Activated naive CD8-positive, alpha-beta T cell treated with anti-CD3 and anti-CD28 coated beads, Interleukin-2, amount 50 U/mL, for 24 hours (primary cell): ENCODE measurements at regions not wholly inside any gene's neighbourhood (a gene's known extent, or its start where the extent isn't known, plus 50 kb on each side); places are given as distances from the start of the nearest gene placed in this dataset.

Source experiments
- ATAC-seq: fragments of 150-1000 bp; cut with Tn5 transposase; one replicate; pipeline ENCODE4 v1.10.0; 2021
- DNase-seq: peaks from one replicate; pipeline ENCODE4 v3.0.0; 2021
- H3K27ac Mint-ChIP-seq: one replicate; pipeline ENCODE4 v1.8.0; 2021; ENCODE audit warnings: mild to moderate bottlenecking, mixed read lengths
- H3K27me3 Mint-ChIP-seq: one replicate; pipeline ENCODE4 v1.8.0; 2021; ENCODE audit warnings: mixed read lengths
- H3K36me3 Mint-ChIP-seq: one replicate; pipeline ENCODE4 v1.8.0; 2021; ENCODE audit warnings: low read depth, mixed read lengths
- H3K4me1 Mint-ChIP-seq: one replicate; pipeline ENCODE4 v1.8.0; 2021; ENCODE audit warnings: mixed read lengths
- H3K4me3 Mint-ChIP-seq: one replicate; pipeline ENCODE4 v1.8.0; 2021; ENCODE audit warnings: mild to moderate bottlenecking, moderate library complexity, mixed read lengths
- H3K9me3 Mint-ChIP-seq: one replicate; pipeline ENCODE4 v1.8.0; 2021; ENCODE audit warnings: mixed read lengths

DNA sequence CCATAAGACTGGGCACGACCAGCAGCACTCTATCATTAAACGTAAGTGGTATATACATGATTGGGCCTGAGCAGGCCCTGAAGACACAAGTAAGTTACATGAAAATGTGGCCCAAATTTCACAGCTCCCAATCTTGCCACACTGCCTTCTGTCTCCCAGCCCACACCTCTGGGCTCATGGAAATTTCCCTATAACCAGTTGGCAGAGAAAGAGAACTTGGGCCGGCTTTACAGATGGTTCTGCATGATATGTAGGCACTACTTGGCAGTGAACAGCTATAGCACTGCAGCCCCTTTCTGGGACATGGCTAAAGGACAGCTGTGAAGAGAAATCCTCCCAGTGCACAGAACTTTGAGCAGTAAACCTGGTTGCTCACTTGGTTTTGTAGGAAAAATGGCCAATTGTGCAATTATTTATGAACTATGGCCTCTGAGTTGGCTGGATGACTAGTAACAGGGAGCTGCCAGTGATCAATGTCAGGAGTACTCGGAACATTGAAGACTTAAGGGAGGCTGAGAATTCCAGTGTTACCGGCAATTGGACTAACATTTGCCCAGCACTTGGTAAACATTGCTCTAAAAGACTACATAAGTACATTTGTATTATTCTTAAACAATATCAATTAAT, 1006.6 kb upstream of the LRRN3 start:
- Mint-ChIP-seq H3K4me1 (no peaks in the 10 kb centered on the region), H3K36me3 (no peaks in the 10 kb centered on the region)

DNA sequence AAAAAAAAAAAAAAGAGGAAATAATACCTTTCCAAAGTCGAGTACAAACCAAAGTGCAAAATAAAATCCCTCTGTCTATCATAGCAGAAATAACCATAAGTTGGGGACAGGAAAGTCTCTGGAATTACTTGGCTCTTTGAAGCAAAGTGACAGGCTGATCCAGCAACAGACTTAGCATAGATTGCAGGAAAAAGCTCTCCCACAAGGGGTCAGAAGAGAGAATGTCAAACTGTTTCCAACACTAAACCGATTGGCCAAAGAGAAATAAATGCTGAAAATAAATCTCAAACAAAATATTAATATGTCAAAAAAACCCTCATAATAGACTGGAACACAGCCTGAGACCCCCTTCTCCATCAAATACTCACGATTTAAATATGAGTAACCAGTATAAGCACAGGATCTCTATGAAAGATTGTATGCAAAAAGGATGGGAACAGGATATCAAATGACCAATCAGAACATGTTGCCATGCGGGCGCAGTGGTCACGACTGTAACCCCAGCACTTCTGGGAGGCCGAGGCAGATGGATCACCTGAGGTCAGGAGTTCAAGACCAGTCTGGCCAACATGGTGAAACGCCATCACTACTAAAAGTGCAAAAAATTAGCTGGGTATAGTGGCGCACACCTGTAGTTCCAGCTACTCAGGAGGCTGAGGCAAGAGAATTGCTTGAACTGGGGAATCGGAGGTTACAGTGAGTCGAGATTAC, 1000.7 kb upstream of the LRRN3 start:
- DNase-seq (no peak), ATAC-seq (no peak)
- Mint-ChIP-seq H3K4me3 (no peak overlapping the region), H3K36me3 (no peaks in the 10 kb centered on the region), H3K27ac (no peak overlapping the region), H3K27me3 (no peaks in the 10 kb centered on the region), H3K9me3 (no peaks in the 10 kb centered on the region), H3K4me1 (no peaks in the 10 kb centered on the region)

More for the DNA sequence above, 1006.6 kb upstream of the LRRN3 start:
- H3K9me3 Mint-ChIP-seq: no peaks in the 10 kb centered on the region
- no peak for DNase-seq
- H3K27ac Mint-ChIP-seq: no peak overlapping the region
- H3K27me3 Mint-ChIP-seq: no peaks in the 10 kb centered on the region
- no peak for ATAC-seq
- H3K4me3 Mint-ChIP-seq: no peak overlapping the region

DNA sequence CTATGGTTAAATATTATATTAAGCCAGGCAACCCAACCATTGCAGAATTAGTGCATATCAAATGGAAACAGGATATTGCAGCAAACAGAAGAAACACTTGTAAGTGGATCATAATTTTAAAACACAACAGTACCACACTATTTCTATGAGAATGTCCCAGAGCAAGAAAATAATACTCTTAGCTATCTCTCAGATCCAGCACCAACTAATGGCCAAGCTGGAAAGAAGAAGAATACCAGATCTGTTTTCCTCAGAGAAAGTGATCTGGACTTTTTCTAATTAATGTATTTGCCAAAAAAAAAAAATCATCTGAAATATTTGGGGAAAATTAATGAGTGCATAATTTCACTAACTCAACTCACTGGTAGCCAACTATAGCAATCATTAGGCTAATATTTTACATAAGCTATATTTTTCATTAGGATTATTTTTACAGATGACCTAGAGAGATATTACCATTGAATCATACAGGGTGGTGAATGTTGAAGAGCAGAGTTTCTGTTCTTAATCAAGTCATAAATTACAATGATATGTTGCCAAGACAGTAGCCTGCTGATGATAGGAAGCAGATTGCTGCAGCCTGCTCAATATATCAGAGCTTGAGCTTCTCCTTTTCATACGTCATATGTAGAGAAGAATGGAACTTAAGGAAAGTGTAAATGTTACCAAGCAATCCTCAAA, 995.4 kb upstream of the LRRN3 start:
- peaks cover 5% of the 10 kb centered on the region for H3K9me3 Mint-ChIP-seq
- ATAC-seq (no peak), DNase-seq (no peak)
- no peak overlapping the region for H3K27ac Mint-ChIP-seq
- no peaks in the 10 kb centered on the region for H3K4me1 Mint-ChIP-seq
- H3K4me3 Mint-ChIP-seq: no peak overlapping the region
- no peaks in the 10 kb centered on the region for H3K36me3 Mint-ChIP-seq
- H3K27me3 Mint-ChIP-seq: no peaks in the 10 kb centered on the region

DNA sequence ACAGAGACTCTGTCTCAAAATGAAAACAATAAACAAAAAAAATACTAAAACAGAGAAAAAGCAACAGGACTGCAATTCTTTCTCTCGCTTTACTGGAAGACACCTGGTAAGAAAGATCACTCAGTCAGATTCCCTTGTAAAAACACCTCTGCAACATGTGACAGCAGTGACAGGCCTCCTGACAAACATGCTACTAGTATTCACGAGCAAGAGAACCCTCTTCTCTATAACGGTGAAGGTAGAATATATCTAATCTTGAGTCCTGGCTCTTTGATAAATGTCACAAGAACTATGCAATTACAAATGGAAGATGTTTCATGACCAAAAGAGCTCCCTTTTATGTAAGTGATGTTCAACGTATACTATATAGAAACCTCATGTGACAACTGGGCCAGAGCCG, 986.7 kb upstream of the LRRN3 start:
- Mint-ChIP-seq H3K36me3 (no peaks in the 10 kb centered on the region), H3K4me1 (no peaks in the 10 kb centered on the region), H3K9me3 (peaks cover under 1% of the 10 kb centered on the region), H3K27ac (no peak overlapping the region), H3K4me3 (no peak overlapping the region), H3K27me3 (no peaks in the 10 kb centered on the region)
- no peak for DNase-seq
- ATAC-seq: no peak

DNA sequence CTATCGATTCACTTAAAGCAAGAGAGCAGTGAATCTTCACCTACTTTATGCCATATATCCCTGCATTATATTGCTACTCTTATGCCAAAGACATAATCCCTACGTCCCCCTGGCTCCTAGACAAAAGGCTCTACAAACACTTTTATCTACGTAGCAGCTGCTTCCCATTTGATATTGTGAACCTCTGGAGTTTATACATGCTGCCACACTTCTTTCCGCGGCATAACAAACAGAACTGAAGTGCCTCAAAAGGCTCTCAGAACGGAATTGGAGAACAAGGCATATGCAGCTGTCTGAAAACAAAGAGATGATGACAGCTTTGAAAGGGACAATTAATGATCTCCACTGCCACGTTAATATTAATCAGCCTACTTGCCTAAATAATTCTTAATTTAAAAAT, 985.6 kb upstream of the LRRN3 start:
- Mint-ChIP-seq H3K4me1 (no peaks in the 10 kb centered on the region), H3K36me3 (no peaks in the 10 kb centered on the region), H3K4me3 (no peak overlapping the region)

DNA sequence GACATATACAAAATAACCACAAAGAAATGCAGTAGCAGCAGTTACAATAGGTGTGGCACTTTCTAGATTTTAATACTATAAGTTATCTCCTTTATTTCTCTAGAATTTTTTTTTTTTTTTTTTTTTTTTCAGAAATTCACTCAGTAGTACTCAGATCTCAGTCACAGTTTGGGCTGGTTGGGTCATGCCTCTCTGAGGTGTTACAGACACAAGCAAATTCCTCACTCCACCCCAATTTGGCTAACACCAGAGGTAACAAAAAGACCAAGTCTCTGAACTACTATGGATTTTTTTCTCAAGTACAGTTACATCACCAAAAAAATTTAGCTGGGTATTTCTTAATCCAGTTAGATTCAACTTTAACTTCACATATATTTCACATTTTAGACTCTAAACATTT, 985.1 kb upstream of the LRRN3 start:
- no peaks in the 10 kb centered on the region for H3K27me3 Mint-ChIP-seq

More for the DNA sequence above, 985.6 kb upstream of the LRRN3 start:
- DNase-seq (no peak), ATAC-seq (no peak)
- Mint-ChIP-seq H3K27ac (no peak overlapping the region), H3K9me3 (no peaks in the 10 kb centered on the region), H3K27me3 (no peaks in the 10 kb centered on the region)

DNA sequence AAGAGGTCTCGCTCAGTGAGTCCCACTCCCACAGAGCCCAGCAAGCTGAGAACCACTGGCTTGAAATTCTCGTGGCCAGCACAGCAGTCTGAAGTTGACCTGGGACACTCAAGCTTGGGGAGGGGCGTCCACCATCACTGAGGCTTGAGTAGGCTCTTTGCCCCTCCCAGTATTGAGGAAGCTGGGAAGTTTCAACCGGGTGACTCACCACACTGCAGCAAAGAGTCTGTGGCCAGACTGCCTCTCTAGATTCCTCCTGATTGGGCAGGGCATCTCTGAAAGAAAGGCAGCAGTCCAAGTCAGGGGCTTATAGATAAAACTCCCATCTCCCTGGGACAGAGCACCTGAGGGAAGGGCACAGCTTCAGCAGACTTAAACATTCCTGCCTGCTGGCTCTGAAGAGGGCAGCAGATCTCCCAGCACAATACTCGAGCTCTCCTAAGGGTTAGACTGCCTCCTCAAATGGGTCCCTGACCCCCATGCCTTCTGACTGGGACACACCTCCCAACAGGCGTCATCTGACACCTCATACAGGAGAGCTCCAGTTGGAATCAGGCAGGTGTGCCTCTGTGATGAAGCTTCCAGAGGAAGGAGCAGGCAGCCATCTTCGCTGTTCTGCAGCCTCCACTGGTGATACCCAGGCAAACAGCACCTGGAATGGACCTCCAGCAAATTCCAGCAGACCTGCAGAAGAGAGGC, 970.9 kb upstream of the LRRN3 start:
- Mint-ChIP-seq H3K27me3 (peaks cover 3% of the 10 kb centered on the region), H3K9me3 (peaks cover 6% of the 10 kb centered on the region), H3K4me3 (no peak overlapping the region), H3K27ac (no peak overlapping the region), H3K4me1 (no peaks in the 10 kb centered on the region), H3K36me3 (no peaks in the 10 kb centered on the region)
- DNase-seq: no peak
- ATAC-seq: no peak

More for the DNA sequence above, 985.1 kb upstream of the LRRN3 start:
- ATAC-seq (no peak), DNase-seq (no peak)
- Mint-ChIP-seq H3K9me3 (no peaks in the 10 kb centered on the region), H3K27ac (no peak overlapping the region), H3K4me1 (no peaks in the 10 kb centered on the region), H3K36me3 (no peaks in the 10 kb centered on the region), H3K4me3 (no peak overlapping the region)

DNA sequence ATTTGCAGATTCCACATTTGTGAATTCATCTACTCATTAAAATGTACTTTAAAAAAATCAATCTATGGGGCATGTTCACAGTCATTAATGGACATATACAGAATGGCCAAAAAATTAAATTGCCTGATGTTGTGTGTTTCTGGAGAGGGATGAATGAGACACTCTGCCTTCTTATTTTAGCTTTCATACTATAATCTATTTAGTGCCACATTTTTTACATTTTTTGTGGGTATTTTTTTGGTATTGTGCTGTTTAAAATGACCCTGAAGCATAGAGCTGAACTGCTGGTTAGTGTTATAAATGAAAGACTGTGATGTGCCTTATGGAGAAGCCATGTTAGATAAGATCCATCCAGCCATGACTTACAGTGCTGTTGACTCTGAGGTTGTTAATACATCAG, 961.8 kb upstream of the LRRN3 start:
- DNase-seq (no peak), ATAC-seq (no peak)
- Mint-ChIP-seq H3K9me3 (no peaks in the 10 kb centered on the region), H3K27me3 (no peaks in the 10 kb centered on the region), H3K4me3 (no peak overlapping the region), H3K36me3 (no peaks in the 10 kb centered on the region), H3K4me1 (no peaks in the 10 kb centered on the region), H3K27ac (no peak overlapping the region)

DNA sequence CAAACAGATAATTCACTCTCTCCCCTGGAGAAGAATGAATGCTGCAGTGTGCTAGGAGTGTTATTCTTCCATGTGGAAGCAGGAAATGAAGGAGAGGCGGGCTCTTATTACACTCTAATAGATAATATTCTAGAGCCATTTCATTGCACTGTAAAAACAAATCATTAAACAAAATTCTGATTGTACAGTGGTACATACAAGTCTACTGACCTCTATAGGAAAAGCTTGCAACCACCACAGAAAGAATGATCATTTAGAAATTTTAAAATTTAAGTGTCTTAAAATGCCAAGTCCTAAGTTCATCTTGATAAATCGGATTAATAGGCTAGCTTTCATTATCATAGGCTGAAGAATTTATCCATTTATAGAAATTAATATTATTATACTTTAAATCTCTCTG, 960.3 kb upstream of the LRRN3 start:
- ATAC-seq: no peak
- Mint-ChIP-seq H3K9me3 (no peaks in the 10 kb centered on the region), H3K27ac (no peak overlapping the region), H3K36me3 (no peaks in the 10 kb centered on the region), H3K4me1 (no peaks in the 10 kb centered on the region), H3K4me3 (no peak overlapping the region), H3K27me3 (no peaks in the 10 kb centered on the region)
- DNase-seq: no peak

DNA sequence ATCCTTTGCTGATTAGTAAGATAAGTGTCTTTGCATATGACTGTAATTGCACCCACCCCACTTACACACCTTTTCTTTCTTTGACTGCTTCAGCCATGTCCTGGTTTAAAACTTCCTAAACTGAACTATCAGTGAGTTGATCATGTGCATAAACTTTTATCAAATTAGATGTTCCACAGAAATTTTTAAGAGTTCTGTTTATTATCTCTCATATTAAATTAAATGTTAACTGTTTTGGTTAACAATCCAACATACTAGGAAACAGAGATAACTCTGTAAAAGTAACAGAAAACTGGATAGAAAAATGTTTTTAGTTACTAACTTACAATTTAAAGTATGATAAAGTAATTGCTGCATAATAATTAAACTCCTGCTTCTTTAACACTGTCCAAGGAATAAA, 959.6 kb upstream of the LRRN3 start:
- no peaks in the 10 kb centered on the region for H3K4me1 Mint-ChIP-seq

DNA sequence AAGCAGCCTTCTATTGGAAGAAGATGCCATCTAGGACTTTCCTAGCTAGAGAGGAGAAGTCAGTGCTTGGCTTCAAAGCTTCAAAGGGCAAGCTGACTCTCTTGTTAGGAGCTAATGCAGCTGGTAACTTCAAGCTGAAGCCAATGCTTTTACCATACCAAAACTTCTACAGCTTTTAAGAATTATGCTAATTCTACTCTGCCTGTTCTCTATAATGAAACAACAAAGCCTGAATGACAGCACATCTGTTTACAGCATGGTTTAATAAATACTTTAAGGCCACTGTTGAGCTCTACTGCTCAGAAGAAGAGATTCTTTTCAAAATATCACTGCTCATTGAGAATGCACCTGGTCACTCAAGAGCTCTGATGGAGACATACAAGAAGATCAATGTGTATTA, 951.9 kb upstream of the LRRN3 start:
- H3K4me1 Mint-ChIP-seq: no peaks in the 10 kb centered on the region
- H3K27me3 Mint-ChIP-seq: no peaks in the 10 kb centered on the region
- no peak overlapping the region for H3K4me3 Mint-ChIP-seq
- no peak overlapping the region for H3K27ac Mint-ChIP-seq
- ATAC-seq (no peak), DNase-seq (no peak)
- no peaks in the 10 kb centered on the region for H3K9me3 Mint-ChIP-seq
- H3K36me3 Mint-ChIP-seq: no peaks in the 10 kb centered on the region

More for the DNA sequence above, 959.6 kb upstream of the LRRN3 start:
- H3K9me3 Mint-ChIP-seq: no peaks in the 10 kb centered on the region
- no peaks in the 10 kb centered on the region for H3K36me3 Mint-ChIP-seq
- H3K4me3 Mint-ChIP-seq: no peak overlapping the region
- H3K27me3 Mint-ChIP-seq: no peaks in the 10 kb centered on the region
- DNase-seq: no peak
- H3K27ac Mint-ChIP-seq: no peak overlapping the region
- no peak for ATAC-seq

DNA sequence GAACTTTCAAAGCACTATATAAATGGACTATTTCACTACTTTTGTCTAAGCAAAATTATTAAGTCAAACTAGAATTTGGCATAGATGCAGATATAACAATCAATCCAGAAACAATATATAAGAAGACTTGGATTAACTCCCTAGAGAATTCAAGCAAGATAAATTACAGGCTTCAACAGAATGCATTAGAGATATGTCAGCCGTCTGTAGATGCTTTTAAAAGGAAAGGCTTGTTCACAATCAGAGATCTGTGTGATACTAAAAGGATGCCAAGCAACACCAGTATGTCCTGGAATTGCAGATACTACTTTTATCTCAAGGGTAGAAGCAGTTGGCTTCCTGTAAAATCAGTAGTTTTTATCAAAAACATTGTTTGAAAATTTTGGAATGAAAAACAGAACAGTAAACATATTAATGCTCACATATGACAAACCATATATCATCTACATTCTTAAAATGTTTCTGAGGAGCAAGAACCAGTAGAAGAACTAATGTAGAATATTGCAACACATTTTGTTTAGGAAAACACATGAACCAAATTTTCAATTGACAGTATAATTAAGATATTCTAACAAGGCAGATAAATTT, 947.9 kb upstream of the LRRN3 start:
- Mint-ChIP-seq H3K4me1 (no peaks in the 10 kb centered on the region), H3K27me3 (no peaks in the 10 kb centered on the region), H3K9me3 (no peaks in the 10 kb centered on the region), H3K36me3 (no peaks in the 10 kb centered on the region), H3K4me3 (no peak overlapping the region), H3K27ac (no peak overlapping the region)
- DNase-seq (no peak), ATAC-seq (no peak)

DNA sequence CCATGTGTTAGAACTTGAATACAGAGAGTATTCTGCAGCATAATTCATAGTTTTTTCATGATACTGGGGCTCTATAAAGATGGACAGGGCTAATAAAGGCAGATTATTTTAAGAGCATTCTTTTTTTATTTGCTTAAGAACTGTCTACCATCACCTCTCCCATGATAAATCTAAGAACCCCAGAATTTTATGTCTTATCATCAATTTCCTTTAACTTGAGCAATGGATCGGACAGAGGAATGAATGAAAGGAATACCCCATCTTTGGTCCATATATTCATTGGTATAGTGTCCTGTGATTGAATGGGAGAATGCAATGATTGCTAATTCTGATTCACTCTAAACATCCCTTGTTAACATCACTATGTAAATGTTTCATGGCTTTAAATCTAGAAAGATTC, 946.3 kb upstream of the LRRN3 start:
- H3K27ac Mint-ChIP-seq: no peak overlapping the region
- no peak overlapping the region for H3K4me3 Mint-ChIP-seq
- ATAC-seq (no peak), DNase-seq (no peak)
- H3K4me1 Mint-ChIP-seq: no peaks in the 10 kb centered on the region
- no peaks in the 10 kb centered on the region for H3K9me3 Mint-ChIP-seq
- no peaks in the 10 kb centered on the region for H3K36me3 Mint-ChIP-seq
- H3K27me3 Mint-ChIP-seq: no peaks in the 10 kb centered on the region

DNA sequence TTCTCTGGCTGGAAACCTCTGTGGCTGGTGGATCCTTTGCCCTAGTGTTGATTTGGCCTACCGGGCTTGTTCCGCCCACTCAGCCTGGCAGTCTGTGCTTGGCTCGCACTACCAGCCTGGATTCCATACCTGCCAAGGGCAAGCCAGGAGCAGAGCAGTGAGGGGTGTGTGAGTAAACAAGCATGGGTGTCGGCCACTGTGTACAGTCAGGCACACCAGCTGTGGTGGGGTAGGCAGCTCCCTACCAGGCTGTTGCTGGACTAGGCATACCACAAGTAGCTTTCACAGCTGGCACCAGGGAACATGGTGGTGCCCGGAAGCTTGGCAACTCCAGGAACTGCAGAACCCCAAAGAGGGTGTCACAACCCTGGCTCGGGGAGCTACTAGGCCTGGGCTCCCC, 942.9 kb upstream of the LRRN3 start:
- Mint-ChIP-seq H3K4me3 (no peak overlapping the region), H3K27me3 (no peaks in the 10 kb centered on the region), H3K4me1 (no peaks in the 10 kb centered on the region), H3K36me3 (no peaks in the 10 kb centered on the region), H3K27ac (no peak overlapping the region), H3K9me3 (no peaks in the 10 kb centered on the region)
- ATAC-seq (no peak), DNase-seq (no peak)
